HG03066 (cell line): ENCODE measurements at regions not wholly inside any gene's neighbourhood (a gene's known extent, or its start where the extent isn't known, plus 50 kb on each side); places are given as distances from the start of the nearest gene placed in this dataset.

Source experiments
- ATAC-seq: cut with Tn5 transposase; IDR thresholded peaks from one replicate; pipeline ENCODE4 v1.9.1; 2021; ENCODE audit warnings: low read depth; ENCODE audit not compliant: unreplicated experiment

GRCh38 chr13:106246666-106247188 is 288.7 kb downstream of the EFNB2 start:
- ATAC-seq, result no peak

GRCh38 chr13:106246242-106246641 is 289.2 kb downstream of the EFNB2 start:
- no peak for ATAC-seq

GRCh38 chr13:106243011-106243565 is 292.4 kb downstream of the EFNB2 start:
- no peak for ATAC-seq

- no peak for ATAC-seq
These were observed 293.2 kb downstream of the EFNB2 start for GRCh38 chr13:106241974-106242953.

GRCh38 chr13:106238690-106239089 is 296.8 kb downstream of the EFNB2 start:
- ATAC-seq, result no peak

DNA sequence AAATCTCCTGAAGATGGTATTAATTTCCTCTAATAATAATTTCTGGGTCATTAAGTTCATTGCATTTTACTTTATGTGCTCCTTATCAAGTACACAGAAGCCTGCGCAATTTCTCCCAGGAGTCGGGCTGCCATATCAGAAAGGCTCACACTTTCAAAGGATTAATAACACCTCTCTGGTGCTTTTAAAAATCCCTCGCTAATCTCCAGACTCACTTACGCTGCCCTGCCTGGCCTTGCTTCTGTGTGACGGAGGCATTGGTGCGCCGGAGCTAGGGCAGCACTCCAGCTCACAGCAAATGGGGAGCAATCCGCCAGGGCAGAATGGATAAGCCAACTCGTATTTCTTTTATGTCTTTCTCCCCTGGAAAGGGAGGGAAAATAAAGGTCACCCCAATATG is 300.8 kb downstream of the EFNB2 start:
- no peak for ATAC-seq

DNA sequence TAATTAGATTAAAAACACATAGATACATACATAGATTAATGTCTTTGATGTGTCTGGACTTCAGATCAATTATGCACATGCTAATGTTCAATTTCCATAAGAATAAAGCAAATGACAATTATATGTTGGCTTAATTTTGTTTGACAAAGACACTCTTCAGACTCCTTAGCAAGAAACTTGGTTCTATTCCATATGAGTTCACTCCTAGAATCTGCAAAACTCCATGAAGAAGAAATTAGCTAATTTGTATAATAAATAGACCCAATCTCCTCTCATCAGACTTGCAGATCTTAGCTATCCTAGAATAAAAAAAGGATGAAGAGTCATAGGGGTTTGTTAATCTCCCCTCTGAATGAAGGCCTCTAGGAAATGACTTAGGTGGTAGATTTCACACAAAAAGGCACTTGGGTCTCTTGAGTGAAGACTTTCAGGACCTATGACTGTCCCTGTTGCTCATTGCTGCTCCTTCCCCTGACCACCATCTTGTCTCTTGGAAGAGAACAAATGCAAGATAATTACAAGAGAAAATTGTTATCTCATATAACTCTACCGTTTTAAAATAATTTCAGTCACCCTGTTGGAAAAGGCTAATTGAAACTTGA is 302.2 kb downstream of the EFNB2 start:
- no peak for ATAC-seq

- no peak for ATAC-seq
These were observed 302.8 kb downstream of the EFNB2 start for GRCh38 chr13:106232681-106233080.

DNA sequence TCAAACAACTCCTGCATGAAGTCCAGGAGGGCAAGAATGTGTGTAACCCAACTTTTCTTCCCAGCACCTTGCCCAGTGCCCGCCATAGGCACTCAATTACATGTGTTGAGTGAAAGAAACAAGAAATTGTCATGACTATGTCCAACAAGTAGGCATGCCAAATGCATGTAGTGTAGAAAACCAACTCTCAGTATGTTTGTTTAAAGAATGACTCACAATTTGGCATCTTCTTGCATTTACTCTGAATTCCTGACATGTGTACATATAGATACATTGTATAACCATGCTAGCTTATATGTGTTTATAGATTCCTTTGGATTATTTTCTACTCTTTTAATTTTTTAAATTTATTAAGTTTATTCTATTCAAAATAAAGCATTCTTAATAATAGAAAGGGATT is 305.0 kb downstream of the EFNB2 start:
- ATAC-seq, result no peak

DNA sequence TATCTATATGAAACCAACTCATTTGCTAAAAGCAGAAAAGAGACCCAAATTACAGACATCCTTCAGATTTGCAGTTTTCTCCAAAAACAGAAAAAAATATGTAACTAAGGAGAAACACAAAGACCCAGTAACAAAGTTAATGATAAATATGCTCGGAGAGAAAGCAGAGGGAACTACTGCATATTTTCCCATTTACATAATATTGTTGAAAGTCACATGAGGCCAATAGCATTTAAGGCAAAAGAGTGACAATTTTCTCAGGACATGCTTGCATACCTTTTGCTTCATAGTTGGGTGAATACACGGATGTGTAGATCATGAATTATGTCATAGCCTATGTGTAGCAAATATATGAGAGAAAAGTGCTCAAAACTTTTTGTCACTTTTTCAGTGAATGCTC is 310.3 kb downstream of the EFNB2 start:
- ATAC-seq, result no peak

DNA sequence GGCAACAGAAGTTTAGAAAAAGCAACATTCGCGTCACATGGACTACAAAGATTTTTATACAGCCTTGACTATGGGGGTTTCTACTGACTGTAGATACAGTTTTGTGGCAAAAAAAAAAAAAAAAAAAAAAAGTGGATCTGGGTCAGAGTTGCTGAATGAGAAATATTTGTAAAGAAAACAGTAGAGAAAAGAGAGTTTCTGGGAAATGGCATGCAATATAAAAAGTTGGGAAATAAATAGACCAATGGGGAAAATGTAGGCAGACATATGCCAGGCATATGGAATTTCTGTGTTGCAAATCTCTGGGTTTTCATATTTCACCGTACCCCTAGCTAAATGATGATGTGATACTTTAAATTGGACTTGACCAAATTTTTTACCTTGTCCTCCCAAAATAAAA is 315.3 kb downstream of the EFNB2 start:
- ATAC-seq, result no peak

- ATAC-seq, result no peak
These were observed 322.3 kb downstream of the EFNB2 start for GRCh38 chr13:106213028-106213757.

DNA sequence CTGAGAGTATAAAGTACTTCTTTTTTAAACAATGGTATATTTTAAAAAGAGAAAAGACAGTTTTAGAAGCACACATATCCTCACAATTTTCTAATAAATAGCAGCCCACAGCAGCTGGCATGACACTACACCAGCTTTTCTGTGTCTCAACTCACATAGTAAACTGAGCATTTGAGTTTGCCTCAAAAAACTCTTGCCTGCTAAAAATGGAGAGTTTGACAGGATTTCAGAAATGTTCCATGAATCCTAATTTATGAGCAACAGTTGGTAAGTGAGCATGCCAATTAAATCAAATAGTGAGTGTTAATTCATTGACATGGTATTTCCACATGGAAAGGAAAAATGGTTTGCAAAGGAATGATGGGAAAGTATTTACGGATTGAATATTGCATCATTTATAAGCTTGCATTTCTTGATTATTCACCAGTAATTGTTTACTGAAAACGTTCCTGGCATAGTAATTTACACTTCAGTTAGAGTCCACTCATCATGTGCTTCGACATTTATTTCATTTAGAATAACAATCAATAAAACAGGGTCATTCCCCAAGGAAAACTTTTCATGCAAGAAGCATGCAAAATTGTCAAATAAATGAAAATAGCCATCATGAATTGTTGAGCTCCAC is 323.0 kb downstream of the EFNB2 start:
- ATAC-seq, result no peak

DNA sequence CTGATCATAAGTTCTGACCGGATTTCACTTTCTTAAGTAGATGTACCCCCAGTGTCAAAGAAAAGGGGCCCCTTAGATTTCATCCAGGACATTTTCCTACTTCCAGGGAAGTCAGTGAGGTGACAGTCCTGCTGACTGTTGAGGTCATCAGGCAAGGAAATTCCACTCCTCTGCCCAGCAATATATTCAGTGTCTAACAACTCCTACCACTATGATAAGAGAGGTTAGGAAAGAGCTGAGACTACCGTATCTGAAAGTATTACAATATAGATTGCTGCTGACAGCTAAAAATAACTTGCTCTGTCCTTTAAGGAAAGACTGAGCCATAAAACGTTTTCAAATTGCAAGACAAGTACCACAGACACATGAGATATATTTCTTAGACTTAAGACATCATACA is 325.1 kb downstream of the EFNB2 start:
- ATAC-seq, result no peak

GRCh38 chr13:106205871-106206270 is 329.6 kb downstream of the EFNB2 start:
- no peak for ATAC-seq

DNA sequence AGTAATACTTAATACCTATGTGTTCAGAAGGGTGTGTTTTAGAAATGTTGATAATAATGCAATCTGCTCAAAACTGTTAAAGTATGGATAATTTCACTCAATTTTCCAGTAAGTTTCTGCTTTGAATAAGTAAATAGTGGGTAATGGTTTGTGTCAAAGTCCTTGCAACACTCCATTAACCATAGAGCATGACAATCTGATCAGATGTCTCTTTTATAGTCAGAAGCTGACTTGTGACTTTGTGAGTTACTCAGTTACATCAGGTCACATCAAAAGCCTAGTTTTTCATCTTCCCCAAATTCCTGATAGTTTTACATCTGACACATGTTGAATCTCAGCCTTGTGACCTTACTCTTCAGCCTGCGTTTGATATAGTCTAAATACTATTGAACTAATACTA is 338.0 kb downstream of the EFNB2 start:
- ATAC-seq, result no peak

- no peak for ATAC-seq
These were observed 347.9 kb downstream of the EFNB2 start for GRCh38 chr13:106187501-106188095.

DNA sequence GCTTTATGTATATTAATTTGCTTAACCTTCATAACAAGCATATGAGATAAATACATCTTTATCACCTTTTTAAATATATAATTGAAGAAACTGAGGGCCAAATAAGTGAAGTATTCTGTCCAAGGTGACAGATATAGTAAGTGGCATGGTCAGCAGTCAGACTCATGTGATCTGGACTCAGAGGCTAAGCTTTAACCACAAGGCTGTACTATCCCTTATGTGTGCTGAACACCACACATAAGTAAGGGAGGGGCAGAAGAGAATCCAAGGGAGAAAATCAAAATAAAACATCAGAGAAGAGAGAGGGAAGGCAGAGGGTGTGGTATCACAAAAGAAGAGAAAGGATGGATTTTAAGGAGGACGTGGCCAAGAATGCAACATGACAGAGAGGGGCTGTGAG is 348.4 kb downstream of the EFNB2 start:
- ATAC-seq, result no peak

DNA sequence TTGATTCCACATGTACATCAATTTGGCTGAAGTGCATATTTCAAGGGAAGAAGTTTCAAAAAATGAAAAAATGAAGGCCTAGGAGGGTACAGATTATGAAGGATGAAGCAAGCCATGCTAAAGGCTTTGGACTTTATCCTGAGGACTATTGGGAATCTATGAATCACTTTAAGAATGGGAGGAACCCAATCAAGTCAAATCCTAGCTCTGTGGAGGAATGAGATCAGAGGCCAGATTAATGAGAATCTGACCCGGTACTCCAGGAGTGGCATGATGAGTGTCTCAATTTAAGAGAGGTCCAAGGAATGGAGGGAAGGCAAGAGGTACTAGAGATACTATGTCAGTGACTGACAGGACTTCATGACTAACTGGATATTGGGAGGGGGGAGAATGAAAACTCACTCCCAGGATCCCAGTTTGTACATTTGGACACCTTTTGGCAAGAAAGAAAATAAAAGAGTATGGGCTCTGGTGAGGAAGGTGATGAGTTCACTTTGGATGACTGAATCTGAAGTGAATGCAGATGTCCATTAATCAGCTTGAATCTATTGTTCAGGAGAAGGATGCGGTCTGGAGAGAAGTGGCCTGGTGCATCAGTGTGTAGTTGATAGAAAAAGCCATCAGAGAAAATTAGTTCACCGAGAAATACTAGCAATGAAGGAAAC is 349.0 kb downstream of the EFNB2 start:
- no peak for ATAC-seq
